ENCODE measurements at regions not wholly inside any gene's neighbourhood (a gene's known extent, or its start where the extent isn't known, plus 50 kb on each side); places are given as distances from the start of the nearest gene placed in this dataset.

DNA sequence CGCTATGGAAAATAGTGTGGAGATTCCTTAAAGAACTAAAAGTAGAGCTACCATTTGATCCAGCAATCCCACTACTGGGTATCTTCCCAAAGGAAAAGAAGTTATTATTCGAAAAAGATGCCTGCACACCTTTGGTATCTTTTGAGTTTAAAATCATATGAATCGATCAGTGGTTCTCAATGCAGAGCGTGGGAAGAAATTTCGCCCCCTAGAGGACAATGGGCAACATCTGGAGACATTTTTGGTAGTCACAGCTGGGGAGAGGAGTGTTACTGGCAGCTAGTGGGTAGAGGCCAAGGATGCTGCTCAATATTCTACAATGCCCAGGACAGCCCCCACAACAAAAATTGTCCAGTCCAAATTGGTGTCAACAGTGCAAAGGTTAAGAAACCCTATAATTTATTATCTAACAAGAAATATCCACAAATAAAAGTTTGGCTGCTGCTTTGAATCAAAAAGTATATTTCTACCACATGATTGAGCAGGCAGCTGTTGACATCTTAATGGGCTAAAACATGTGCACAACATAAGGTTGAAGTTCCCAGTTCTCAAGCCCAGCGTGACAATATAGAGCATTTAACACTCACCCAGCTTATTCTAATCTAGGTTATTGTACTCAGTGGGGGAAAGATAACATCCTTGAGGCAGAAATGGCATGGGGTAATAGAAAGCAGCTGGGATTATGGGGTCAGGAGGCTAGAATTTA, 425.7 kb downstream of the LRATD1 start (continued):
- peak in 1 of 2 experiments; percentile 22; a peak in 2 of 4 replicates for TF ChIP-seq RAD21 (CRISPR knock-in tag; conservative IDR thresholded peaks at IDR 0.05 in 1 of 2, IDR thresholded peaks at IDR 0.05 in 1 of 2)
- TF ChIP-seq, protein P1, sequence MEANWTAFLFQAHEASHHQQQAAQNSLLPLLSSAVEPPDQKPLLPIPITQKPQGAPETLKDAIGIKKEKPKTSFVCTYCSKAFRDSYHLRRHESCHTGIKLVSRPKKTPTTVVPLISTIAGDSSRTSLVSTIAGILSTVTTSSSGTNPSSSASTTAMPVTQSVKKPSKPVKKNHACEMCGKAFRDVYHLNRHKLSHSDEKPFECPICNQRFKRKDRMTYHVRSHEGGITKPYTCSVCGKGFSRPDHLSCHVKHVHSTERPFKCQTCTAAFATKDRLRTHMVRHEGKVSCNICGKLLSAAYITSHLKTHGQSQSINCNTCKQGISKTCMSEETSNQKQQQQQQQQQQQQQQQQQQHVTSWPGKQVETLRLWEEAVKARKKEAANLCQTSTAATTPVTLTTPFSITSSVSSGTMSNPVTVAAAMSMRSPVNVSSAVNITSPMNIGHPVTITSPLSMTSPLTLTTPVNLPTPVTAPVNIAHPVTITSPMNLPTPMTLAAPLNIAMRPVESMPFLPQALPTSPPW (CRISPR knock-in tag; IDR thresholded peaks at IDR 0.05) = no peak
- TF ChIP-seq ZNF764 (CRISPR knock-in tag; IDR thresholded peaks at IDR 0.05; ENCODE audit: low read depth) = no peak
- TF ChIP-seq, protein P2, sequence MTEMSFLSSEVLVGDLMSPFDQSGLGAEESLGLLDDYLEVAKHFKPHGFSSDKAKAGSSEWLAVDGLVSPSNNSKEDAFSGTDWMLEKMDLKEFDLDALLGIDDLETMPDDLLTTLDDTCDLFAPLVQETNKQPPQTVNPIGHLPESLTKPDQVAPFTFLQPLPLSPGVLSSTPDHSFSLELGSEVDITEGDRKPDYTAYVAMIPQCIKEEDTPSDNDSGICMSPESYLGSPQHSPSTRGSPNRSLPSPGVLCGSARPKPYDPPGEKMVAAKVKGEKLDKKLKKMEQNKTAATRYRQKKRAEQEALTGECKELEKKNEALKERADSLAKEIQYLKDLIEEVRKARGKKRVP (CRISPR knock-in tag; IDR thresholded peaks at IDR 0.05) = no peak
- no peak for TF ChIP-seq CBFA2T2 (conservative IDR thresholded peaks at IDR 0.05)
- TF ChIP-seq, protein P3, sequence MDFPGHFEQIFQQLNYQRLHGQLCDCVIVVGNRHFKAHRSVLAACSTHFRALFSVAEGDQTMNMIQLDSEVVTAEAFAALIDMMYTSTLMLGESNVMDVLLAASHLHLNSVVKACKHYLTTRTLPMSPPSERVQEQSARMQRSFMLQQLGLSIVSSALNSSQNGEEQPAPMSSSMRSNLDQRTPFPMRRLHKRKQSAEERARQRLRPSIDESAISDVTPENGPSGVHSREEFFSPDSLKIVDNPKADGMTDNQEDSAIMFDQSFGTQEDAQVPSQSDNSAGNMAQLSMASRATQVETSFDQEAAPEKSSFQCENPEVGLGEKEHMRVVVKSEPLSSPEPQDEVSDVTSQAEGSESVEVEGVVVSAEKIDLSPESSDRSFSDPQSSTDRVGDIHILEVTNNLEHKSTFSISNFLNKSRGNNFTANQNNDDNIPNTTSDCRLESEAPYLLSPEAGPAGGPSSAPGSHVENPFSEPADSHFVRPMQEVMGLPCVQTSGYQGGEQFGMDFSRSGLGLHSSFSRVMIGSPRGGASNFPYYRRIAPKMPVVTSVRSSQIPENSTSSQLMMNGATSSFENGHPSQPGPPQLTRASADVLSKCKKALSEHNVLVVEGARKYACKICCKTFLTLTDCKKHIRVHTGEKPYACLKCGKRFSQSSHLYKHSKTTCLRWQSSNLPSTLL (IDR thresholded peaks at IDR 0.05) = no peak
- no peak for TF ChIP-seq SRSF3 (IDR thresholded peaks at IDR 0.05; ENCODE audit: insufficient read depth, low read length)
- TF ChIP-seq, protein P4, sequence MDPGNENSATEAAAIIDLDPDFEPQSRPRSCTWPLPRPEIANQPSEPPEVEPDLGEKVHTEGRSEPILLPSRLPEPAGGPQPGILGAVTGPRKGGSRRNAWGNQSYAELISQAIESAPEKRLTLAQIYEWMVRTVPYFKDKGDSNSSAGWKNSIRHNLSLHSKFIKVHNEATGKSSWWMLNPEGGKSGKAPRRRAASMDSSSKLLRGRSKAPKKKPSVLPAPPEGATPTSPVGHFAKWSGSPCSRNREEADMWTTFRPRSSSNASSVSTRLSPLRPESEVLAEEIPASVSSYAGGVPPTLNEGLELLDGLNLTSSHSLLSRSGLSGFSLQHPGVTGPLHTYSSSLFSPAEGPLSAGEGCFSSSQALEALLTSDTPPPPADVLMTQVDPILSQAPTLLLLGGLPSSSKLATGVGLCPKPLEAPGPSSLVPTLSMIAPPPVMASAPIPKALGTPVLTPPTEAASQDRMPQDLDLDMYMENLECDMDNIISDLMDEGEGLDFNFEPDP (CRISPR knock-in tag; IDR thresholded peaks at IDR 0.05) = no peak
- TF ChIP-seq DMBX1 (CRISPR knock-in tag; IDR thresholded peaks at IDR 0.05; ENCODE audit: borderline replicate concordance) = no peak
- TF ChIP-seq, protein P5, sequence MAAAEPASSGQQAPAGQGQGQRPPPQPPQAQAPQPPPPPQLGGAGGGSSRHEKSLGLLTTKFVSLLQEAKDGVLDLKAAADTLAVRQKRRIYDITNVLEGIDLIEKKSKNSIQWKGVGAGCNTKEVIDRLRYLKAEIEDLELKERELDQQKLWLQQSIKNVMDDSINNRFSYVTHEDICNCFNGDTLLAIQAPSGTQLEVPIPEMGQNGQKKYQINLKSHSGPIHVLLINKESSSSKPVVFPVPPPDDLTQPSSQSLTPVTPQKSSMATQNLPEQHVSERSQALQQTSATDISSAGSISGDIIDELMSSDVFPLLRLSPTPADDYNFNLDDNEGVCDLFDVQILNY (CRISPR knock-in tag; IDR thresholded peaks at IDR 0.05) = no peak
- no peak for TF ChIP-seq JUND (IDR thresholded peaks at IDR 0.05; ENCODE audit: borderline replicate concordance, low read depth, low read length)
- TF ChIP-seq JUND (tag; IDR thresholded peaks at IDR 0.05; ENCODE audit: borderline replicate concordance, low read depth, low read length) = no peak
- no peak for TF ChIP-seq MECOM (CRISPR knock-in tag; IDR thresholded peaks at IDR 0.05)

Data from K562 (cell line).